Activated naive CD4-positive, alpha-beta T cell treated with anti-CD3 and anti-CD28 coated beads for 36 hours (primary cell): ENCODE measurements at regions not wholly inside any gene's neighbourhood (a gene's known extent, or its start where the extent isn't known, plus 50 kb on each side); places are given as distances from the start of the nearest gene placed in this dataset.

Experiments
- CTCF ChIA-PET: fragments of 350-600 bp; sonication (Branson Sonifier 250); formaldehyde crosslinking; loops from one replicate; lab custom pipeline; 2021; ENCODE audit warnings: antibody characterized with exemption; lab: Charles Lee
- DNase-seq: peaks from one replicate; pipeline ENCODE4 v3.0.0-alpha.2; 2020
- H3K27ac Mint-ChIP-seq: one replicate; pipeline ENCODE4 v1.8.0; 2021; ENCODE audit warnings: mild to moderate bottlenecking, mixed read lengths
- H3K27me3 Mint-ChIP-seq: one replicate; pipeline ENCODE4 v1.8.0; 2021; ENCODE audit warnings: low read depth, mixed read lengths
- H3K36me3 Mint-ChIP-seq: one replicate; pipeline ENCODE4 v1.8.0; 2021; ENCODE audit warnings: low read depth, mixed read lengths
- H3K4me1 Mint-ChIP-seq: one replicate; pipeline ENCODE4 v1.8.0; 2021; ENCODE audit warnings: low read depth, mixed read lengths
- H3K4me3 Mint-ChIP-seq: one replicate; pipeline ENCODE4 v1.8.0; 2021; ENCODE audit warnings: mild to moderate bottlenecking, moderate library complexity, mixed read lengths
- H3K9me3 Mint-ChIP-seq: one replicate; pipeline ENCODE4 v1.8.0; 2021; ENCODE audit warnings: mixed read lengths
- intact Hi-C: fragments of 100-400 bp; cut with micrococcal nuclease; formaldehyde crosslinking; loops from one replicate; pipeline ENCODE4 v1.15.1; 2023

GRCh38 chr10:129005080-129005479 is 462.0 kb upstream of the MGMT start:
- Mint-ChIP-seq H3K36me3 (no peaks in the 10 kb centered on the region), H3K27me3 (no peaks in the 10 kb centered on the region), H3K4me1 (no peaks in the 10 kb centered on the region), H3K4me3 (no peak overlapping the region), H3K9me3 (peaks cover 8% of the 10 kb centered on the region), H3K27ac (no peak overlapping the region)
- intact Hi-C loops, result no loop called here
- CTCF ChIA-PET, result no interaction called here
- DNase-seq, result no peak

- Mint-ChIP-seq H3K36me3 (no peaks in the 10 kb centered on the region), H3K4me1 (no peaks in the 10 kb centered on the region), H3K27me3 (no peaks in the 10 kb centered on the region), H3K9me3 (peaks cover 8% of the 10 kb centered on the region), H3K4me3 (no peak overlapping the region), H3K27ac (no peak overlapping the region)
- intact Hi-C loops, result no loop called here
- DNase-seq, result no peak
- CTCF ChIA-PET, result interaction anchor here (0.6 kb wide), 1 partner anchor 578 kb away, joined by 4 read pairs; no protein-coding TSS in a partner anchor
These were observed 461.2 kb upstream of the MGMT start for GRCh38 chr10:129005804-129006203.

- DNase-seq, result no peak
- intact Hi-C loops, result no loop called here
- H3K27ac Mint-ChIP-seq, result no peak overlapping the region
- CTCF ChIA-PET, result no interaction called here
- H3K9me3 Mint-ChIP-seq, result peaks cover 2% of the 10 kb centered on the region
- no peaks in the 10 kb centered on the region for H3K4me1 Mint-ChIP-seq
- peaks cover 3% of the 10 kb centered on the region for H3K27me3 Mint-ChIP-seq
- H3K36me3 Mint-ChIP-seq, result no peaks in the 10 kb centered on the region
- H3K4me3 Mint-ChIP-seq, result no peak overlapping the region
These were observed 448.5 kb upstream of the MGMT start for GRCh38 chr10:129018511-129018910.

DNA sequence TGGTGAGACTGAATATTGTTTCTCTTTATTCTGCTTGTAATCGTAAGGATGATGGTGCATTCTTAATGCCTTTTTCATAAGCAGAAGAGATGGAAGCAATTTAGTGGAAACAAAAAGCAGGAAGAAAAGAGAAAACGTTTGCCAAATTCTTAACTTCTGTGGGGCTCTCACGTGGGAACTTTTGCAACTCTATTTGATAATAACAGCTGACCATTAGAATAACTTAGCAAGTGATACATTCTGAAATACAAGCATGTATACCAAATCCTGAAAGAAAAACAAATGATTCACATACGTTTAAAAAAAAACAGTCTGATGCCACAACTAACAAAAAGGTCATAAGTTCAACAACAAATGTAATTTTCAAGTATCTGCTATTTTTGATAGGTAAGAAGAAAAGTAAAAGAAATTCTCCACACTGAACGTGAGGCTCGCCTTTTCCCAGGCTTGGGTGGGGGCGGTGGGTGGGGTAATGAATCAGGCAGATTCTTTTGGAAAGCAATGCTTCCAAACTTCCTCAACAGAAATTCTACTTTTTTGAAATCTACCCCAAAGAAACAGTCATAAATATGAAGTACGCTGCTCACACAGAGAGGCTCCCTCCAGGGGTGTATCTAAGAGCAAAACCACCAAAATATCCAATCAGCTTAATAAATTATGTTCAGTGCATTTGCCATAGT is 446.2 kb upstream of the MGMT start:
- CTCF ChIA-PET, result no interaction called here

GRCh38 chr10:129021594-129022304 is 445.3 kb upstream of the MGMT start:
- intact Hi-C loops, result no loop called here
- CTCF ChIA-PET, result no interaction called here

More for the DNA sequence above, 446.2 kb upstream of the MGMT start:
- no peak for DNase-seq
- H3K4me3 Mint-ChIP-seq, result no peak overlapping the region
- peaks cover 2% of the 10 kb centered on the region for H3K27me3 Mint-ChIP-seq
- H3K9me3 Mint-ChIP-seq, result no peaks in the 10 kb centered on the region
- H3K36me3 Mint-ChIP-seq, result no peaks in the 10 kb centered on the region
- no peaks in the 10 kb centered on the region for H3K4me1 Mint-ChIP-seq
- H3K27ac Mint-ChIP-seq, result no peak overlapping the region
- intact Hi-C loops, result no loop called here

GRCh38 chr10:129023082-129023481 is 444.0 kb upstream of the MGMT start:
- no peaks in the 10 kb centered on the region for H3K27me3 Mint-ChIP-seq
- H3K4me3 Mint-ChIP-seq, result no peak overlapping the region
- no peaks in the 10 kb centered on the region for H3K36me3 Mint-ChIP-seq
- DNase-seq, result no peak
- no peak overlapping the region for H3K27ac Mint-ChIP-seq
- no peaks in the 10 kb centered on the region for H3K4me1 Mint-ChIP-seq
- H3K9me3 Mint-ChIP-seq, result no peaks in the 10 kb centered on the region
- intact Hi-C loops, result no loop called here
- CTCF ChIA-PET, result interaction anchor here (1.2 kb wide), 1 partner anchor 9 kb away, joined by 3 read pairs; no protein-coding TSS in a partner anchor

More at GRCh38 chr10:129021594-129022304, 445.3 kb upstream of the MGMT start:
- Mint-ChIP-seq H3K36me3 (no peaks in the 10 kb centered on the region), H3K27me3 (peaks cover 2% of the 10 kb centered on the region), H3K4me3 (no peak overlapping the region), H3K27ac (no peak overlapping the region), H3K9me3 (no peaks in the 10 kb centered on the region), H3K4me1 (no peaks in the 10 kb centered on the region)
- no peak for DNase-seq

GRCh38 chr10:129024046-129024445 is 443.0 kb upstream of the MGMT start:
- Mint-ChIP-seq H3K36me3 (no peaks in the 10 kb centered on the region), H3K27ac (no peak overlapping the region), H3K9me3 (no peaks in the 10 kb centered on the region), H3K4me1 (no peaks in the 10 kb centered on the region), H3K4me3 (no peak overlapping the region), H3K27me3 (peaks cover 2% of the 10 kb centered on the region)
- intact Hi-C loops, result no loop called here
- no peak for DNase-seq
- CTCF ChIA-PET, result interaction anchor here (1.2 kb wide), 1 partner anchor 8 kb away, joined by 3 read pairs; no protein-coding TSS in a partner anchor

DNA sequence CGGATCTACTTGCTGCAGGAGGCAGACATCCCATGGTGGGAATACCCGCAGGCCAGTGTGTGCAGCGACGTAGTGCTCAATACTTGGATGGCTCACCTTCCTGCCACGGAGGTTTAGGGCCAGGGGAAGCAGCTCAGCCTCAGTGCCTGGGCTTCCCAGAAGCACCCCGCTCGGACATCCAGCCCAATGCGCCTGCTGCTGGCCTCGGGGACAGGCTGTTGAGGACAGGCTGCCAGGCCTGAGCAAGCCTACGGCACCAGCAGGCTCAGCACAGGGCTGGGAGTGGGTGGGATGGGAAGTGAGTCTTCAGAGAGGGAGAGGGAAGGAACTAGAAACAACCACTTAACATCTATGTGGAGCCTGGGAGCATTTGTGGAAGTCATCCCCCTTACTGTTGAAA is 441.3 kb upstream of the MGMT start:
- no peak for DNase-seq
- CTCF ChIA-PET, result no interaction called here
- Mint-ChIP-seq H3K27me3 (peaks cover 2% of the 10 kb centered on the region), H3K36me3 (no peaks in the 10 kb centered on the region), H3K4me1 (no peaks in the 10 kb centered on the region), H3K4me3 (no peak overlapping the region), H3K9me3 (no peaks in the 10 kb centered on the region), H3K27ac (no peak overlapping the region)
- intact Hi-C loops, result no loop called here

DNA sequence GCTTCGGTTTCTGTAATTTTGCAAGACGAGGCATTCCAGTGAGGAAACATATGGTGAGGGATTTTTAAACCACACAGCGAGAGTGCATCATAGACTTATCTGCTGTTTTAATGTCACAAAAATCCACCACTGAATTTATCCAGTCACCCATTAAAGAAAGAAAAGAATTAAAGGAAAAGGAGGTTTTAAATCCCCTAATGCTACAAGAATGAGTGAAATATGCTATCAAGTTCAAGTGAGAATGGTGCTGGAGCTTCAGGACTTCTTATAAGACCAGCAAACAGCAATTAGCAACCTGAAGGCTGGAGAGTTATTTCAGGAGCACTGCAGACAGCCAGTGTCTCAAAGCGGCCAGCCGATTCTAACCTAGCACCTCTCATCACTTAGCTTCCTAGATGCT is 439.1 kb upstream of the MGMT start:
- DNase-seq, result no peak
- H3K36me3 Mint-ChIP-seq, result no peaks in the 10 kb centered on the region
- peaks cover 2% of the 10 kb centered on the region for H3K27me3 Mint-ChIP-seq
- no peak overlapping the region for H3K4me3 Mint-ChIP-seq
- CTCF ChIA-PET, result interaction anchor here (0.8 kb wide), 1 partner anchor 10 kb away, joined by 3 read pairs; no protein-coding TSS in a partner anchor
- H3K27ac Mint-ChIP-seq, result no peak overlapping the region
- H3K4me1 Mint-ChIP-seq, result peaks cover 13% of the 10 kb centered on the region
- intact Hi-C loops, result no loop called here
- no peaks in the 10 kb centered on the region for H3K9me3 Mint-ChIP-seq

DNA sequence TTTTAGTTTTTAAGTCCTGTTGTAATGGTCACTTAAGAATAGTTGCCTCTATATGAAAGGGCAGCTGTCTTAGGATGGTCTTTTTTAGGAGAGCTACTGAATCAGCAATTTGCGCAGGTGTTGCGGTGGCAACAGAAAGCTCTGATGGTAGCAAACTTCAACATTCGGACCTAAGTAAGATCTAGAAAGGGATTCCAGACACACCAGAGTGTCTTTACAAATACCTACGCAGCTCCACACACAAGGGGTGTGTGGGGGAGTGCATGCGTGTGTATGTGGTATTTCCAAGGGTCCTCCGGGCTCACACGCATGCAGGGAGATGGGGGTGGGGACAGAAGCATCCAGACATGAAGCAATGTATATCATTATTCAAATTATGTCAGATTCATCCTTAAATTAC is 438.6 kb upstream of the MGMT start:
- intact Hi-C loops, result no loop called here
- CTCF ChIA-PET, result interaction anchor here (0.8 to 0.9 kb wide), 2 partner anchors 10 to 303 kb away, joined by 3 read pairs; no protein-coding TSS in a partner anchor
- Mint-ChIP-seq H3K27ac (no peak overlapping the region), H3K27me3 (peaks cover 2% of the 10 kb centered on the region), H3K4me3 (no peak overlapping the region), H3K36me3 (no peaks in the 10 kb centered on the region), H3K4me1 (peaks cover 14% of the 10 kb centered on the region), H3K9me3 (no peaks in the 10 kb centered on the region)
- no peak for DNase-seq

DNA sequence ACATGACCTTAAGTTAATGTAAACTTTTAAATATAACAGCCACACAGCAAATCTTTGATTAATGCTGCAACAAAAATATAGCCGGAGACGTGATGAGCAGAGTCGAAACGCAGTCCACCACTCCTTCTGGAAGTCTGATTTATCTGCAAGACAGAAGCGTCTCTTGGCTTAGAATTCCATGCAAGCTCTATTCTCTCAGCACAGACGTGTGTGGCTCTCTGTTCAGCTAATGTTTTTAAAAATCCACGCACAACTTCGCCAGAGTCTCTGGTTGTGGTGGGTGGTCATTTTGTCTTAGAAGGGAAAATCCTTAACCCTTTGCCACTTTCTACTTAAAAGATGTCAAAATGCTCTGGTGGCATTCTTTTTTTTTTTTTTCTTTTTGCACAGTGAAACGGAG is 438.0 kb upstream of the MGMT start:
- intact Hi-C loops, result no loop called here
- Mint-ChIP-seq H3K27me3 (peaks cover 2% of the 10 kb centered on the region), H3K4me1 (peaks cover 20% of the 10 kb centered on the region), H3K27ac (no peak overlapping the region), H3K9me3 (no peaks in the 10 kb centered on the region), H3K4me3 (no peak overlapping the region), H3K36me3 (no peaks in the 10 kb centered on the region)
- CTCF ChIA-PET, result interaction anchor here (0.6 to 0.9 kb wide), 2 partner anchors 303 to 477 kb away, joined by 3 read pairs; no protein-coding TSS in a partner anchor
- DNase-seq, result no peak

GRCh38 chr10:129029851-129030602 is 437.0 kb upstream of the MGMT start:
- no peak overlapping the region for H3K27ac Mint-ChIP-seq
- H3K4me1 Mint-ChIP-seq, result peaks cover 25% of the 10 kb centered on the region
- H3K36me3 Mint-ChIP-seq, result no peaks in the 10 kb centered on the region

More at GRCh38 chr10:129029851-129030602, 437.0 kb upstream of the MGMT start:
- no peak overlapping the region for H3K4me3 Mint-ChIP-seq
- no peak for DNase-seq
- CTCF ChIA-PET, result interaction anchor here (6.5 kb wide), 1 partner anchor 302 kb away, joined by 53 read pairs; no protein-coding TSS in a partner anchor
- peaks cover 2% of the 10 kb centered on the region for H3K27me3 Mint-ChIP-seq
- no peaks in the 10 kb centered on the region for H3K9me3 Mint-ChIP-seq
- intact Hi-C loops, result no loop called here
